Neural cell (in vitro differentiated cells): ENCODE measurements at regions not wholly inside any gene's neighbourhood (a gene's known extent, or its start where the extent isn't known, plus 50 kb on each side); places are given as distances from the start of the nearest gene placed in this dataset.

ENCODE experiments used
- H2AFZ ChIP-seq: fragments of 200-600, 300-800 bp; sonication (generic), shearing (Covaris generic); 2 replicates; pipeline ENCODE4 v1.6.0; 2014; ENCODE audit warnings: low read depth, mild to moderate bottlenecking, antibody characterized with exemption, low read length, moderate library complexity
- H3F3A ChIP-seq: fragments of 200-600 bp; shearing (Covaris generic); 2 replicates; pipeline ENCODE4 v1.6.1; 2016; ENCODE audit warnings: mild to moderate bottlenecking, moderate library complexity, mixed read lengths, antibody characterized with exemption, low read length; ENCODE audit not compliant: insufficient read depth, poor library complexity, severe bottlenecking
- H3K27ac ChIP-seq: fragments of 200-600, 300-800 bp; sonication (generic), shearing (Covaris generic); 2 replicates; pipeline ENCODE4 v1.5.1; 2014; ENCODE audit warnings: mild to moderate bottlenecking, low read length, moderate library complexity
- H3K27me3 ChIP-seq: fragments of 300-800, 200-600 bp; sonication (generic), shearing (Covaris generic); 2 replicates; pipeline ENCODE4 v1.6.0; 2014; ENCODE audit warnings: mild to moderate bottlenecking, low read depth, low read length, moderate library complexity; ENCODE audit not compliant: insufficient read depth
- H3K36me3 ChIP-seq: fragments of 300-800, 200-600 bp; sonication (generic), shearing (Covaris generic); 2 replicates; pipeline ENCODE4 v1.5.1; 2014; ENCODE audit warnings: mild to moderate bottlenecking, antibody characterized with exemption, low read length, moderate library complexity; ENCODE audit not compliant: insufficient read depth
- H3K4me2 ChIP-seq: fragments of 300-800, 200-600 bp; sonication (generic), shearing (Covaris generic); 2 replicates; pipeline ENCODE4 v1.6.0; 2014; ENCODE audit warnings: mild to moderate bottlenecking, low read length
- H3K4me3 ChIP-seq: fragments of 300-800, 200-600 bp; sonication (generic), shearing (Covaris generic); 2 replicates; pipeline ENCODE4 v1.5.1; 2014; ENCODE audit warnings: mild to moderate bottlenecking, low read length, moderate library complexity
- H3K79me2 ChIP-seq: fragments of 200-600 bp; shearing (Covaris generic); replicated peaks from 2 replicates; pipeline ENCODE4 v1.6.0; 2014; ENCODE audit warnings: mild to moderate bottlenecking, low read length, moderate library complexity; ENCODE audit not compliant: insufficient read depth
- H3K9ac ChIP-seq: fragments of 300-800, 200-600 bp; sonication (generic), shearing (Covaris generic); 2 replicates; pipeline ENCODE4 v1.6.1; 2016; ENCODE audit warnings: mild to moderate bottlenecking, low read length, mixed read lengths
- H3K9me2 ChIP-seq: fragments of 200-600 bp; shearing (Covaris generic); 2 replicates; pipeline ENCODE4 v1.6.1; 2016; ENCODE audit warnings: mild to moderate bottlenecking, low read length, mixed read lengths; ENCODE audit not compliant: insufficient read depth
- H3K9me3 ChIP-seq: fragments of 200-600, 300-800 bp; sonication (generic), shearing (Covaris generic); 2 replicates; pipeline ENCODE4 v1.6.1; 2016; ENCODE audit warnings: mild to moderate bottlenecking, mixed run types, low read length, moderate library complexity, mixed read lengths
- H4K20me1 ChIP-seq: fragments of 200-600 bp; shearing (Covaris generic); 2 replicates; pipeline ENCODE4 v1.6.1; 2016; ENCODE audit warnings: mild to moderate bottlenecking, mixed run types; ENCODE audit not compliant: insufficient read depth
- CTCF ChIP-seq: fragments of 450-650 bp; IDR thresholded peaks from 2 replicates; pipeline ENCODE4 v1.5.1; 2014; ENCODE audit warnings: antibody characterized with exemption, mild to moderate bottlenecking, moderate library complexity; ENCODE audit not compliant: poor library complexity, severe bottlenecking
- EP300 ChIP-seq: fragments of 450-650 bp; conservative IDR thresholded peaks from 2 replicates; pipeline ENCODE4 v1.6.1; 2014; ENCODE audit warnings: antibody characterized with exemption, mild to moderate bottlenecking, moderate library complexity; ENCODE audit not compliant: poor library complexity, severe bottlenecking
- EZH2 ChIP-seq: fragments of 200-600, 300-800 bp; shearing (Covaris generic), sonication (generic); IDR thresholded peaks from 2 replicates; pipeline ENCODE4 v1.6.1; 2014; ENCODE audit warnings: antibody characterized with exemption, low read length, borderline replicate concordance, mild to moderate bottlenecking; ENCODE audit not compliant: insufficient read depth, poor library complexity, severe bottlenecking
- MXI1 ChIP-seq: fragments of 450-650 bp; conservative IDR thresholded peaks from 2 replicates; pipeline ENCODE4 v1.6.1; 2014; ENCODE audit warnings: antibody characterized with exemption, mild to moderate bottlenecking; ENCODE audit not compliant: poor library complexity, severe bottlenecking
- POLR2AphosphoS5 ChIP-seq: IDR thresholded peaks from 2 replicates; pipeline ENCODE4 v1.6.1; 2012
- RAD21 ChIP-seq: fragments of 450-650 bp; conservative IDR thresholded peaks from 2 replicates; pipeline ENCODE4 v1.6.1; 2014; ENCODE audit warnings: antibody characterized with exemption, mild to moderate bottlenecking, moderate library complexity
- REST ChIP-seq: IDR thresholded peaks from 2 replicates; pipeline ENCODE4 v1.6.1; 2012; ENCODE audit warnings: borderline replicate concordance
- SMC3 ChIP-seq: fragments of 450-650 bp; conservative IDR thresholded peaks from 2 replicates; pipeline ENCODE4 v1.6.1; 2014; ENCODE audit warnings: antibody characterized with exemption, mild to moderate bottlenecking, moderate library complexity; ENCODE audit not compliant: poor library complexity
- TAF1 ChIP-seq: IDR thresholded peaks from 2 replicates; pipeline ENCODE4 v1.6.1; 2012; ENCODE audit warnings: low read depth

GRCh38 chr22:48741540-48741939 lies 1086.1 kb downstream of the BRD1 start:
- Histone ChIP-seq H3K9ac (no peak overlapping the region), H3K27ac (no peak overlapping the region), H3K9me2 (no peaks in the 10 kb centered on the region), H3K27me3 (no peaks in the 10 kb centered on the region), H3K36me3 (no peaks in the 10 kb centered on the region), H3K4me2 (no peak overlapping the region), H3F3A (no peaks in the 10 kb centered on the region), H3K9me3 (peaks cover 9% of the 10 kb centered on the region), H2AFZ (no peak overlapping the region), H4K20me1 (no peaks in the 10 kb centered on the region), H3K79me2 (no peaks in the 10 kb centered on the region), H3K4me3 (no peak overlapping the region)
- TF ChIP-seq SMC3 = no peak
- TF ChIP-seq REST = no peak
- TF ChIP-seq EZH2 = no peak
- TF ChIP-seq POLR2AphosphoS5 = no peak
- no peak for TF ChIP-seq EP300
- no peak for TF ChIP-seq TAF1
- no peak for TF ChIP-seq RAD21
- no peak for TF ChIP-seq CTCF
- no peak for TF ChIP-seq MXI1

- Histone ChIP-seq H3F3A (no peaks in the 10 kb centered on the region), H2AFZ (no peak overlapping the region), H3K4me2 (no peak overlapping the region), H3K9me2 (no peaks in the 10 kb centered on the region), H3K36me3 (no peaks in the 10 kb centered on the region), H4K20me1 (no peaks in the 10 kb centered on the region), H3K4me3 (no peak overlapping the region), H3K9ac (no peak overlapping the region), H3K9me3 (peaks cover 9% of the 10 kb centered on the region), H3K27ac (no peak overlapping the region), H3K27me3 (no peaks in the 10 kb centered on the region), H3K79me2 (no peaks in the 10 kb centered on the region)
- TF ChIP-seq POLR2AphosphoS5 = no peak
- TF ChIP-seq TAF1 = no peak
- no peak for TF ChIP-seq EZH2
- TF ChIP-seq MXI1 = no peak
- TF ChIP-seq CTCF = no peak
- no peak for TF ChIP-seq RAD21
- TF ChIP-seq REST = no peak
- no peak for TF ChIP-seq EP300
- no peak for TF ChIP-seq SMC3
Measured at GRCh38 chr22:48740731-48741405, 1086.8 kb downstream of the BRD1 start.
